HuH-7 (cell line): ENCODE measurements at regions not wholly inside any gene's neighbourhood (a gene's known extent, or its start where the extent isn't known, plus 50 kb on each side); places are given as distances from the start of the nearest gene placed in this dataset.
"Not testable (repeated sequence)": the region's sequence is repeated elsewhere in the genome, so short reads cannot be mapped to it uniquely, and the experiment has no call there.

Experiments used
- DNase-seq: peaks from one replicate; pipeline ENCODE4 v3.0.0; 2011; ENCODE audit warnings: low spot score

DNA sequence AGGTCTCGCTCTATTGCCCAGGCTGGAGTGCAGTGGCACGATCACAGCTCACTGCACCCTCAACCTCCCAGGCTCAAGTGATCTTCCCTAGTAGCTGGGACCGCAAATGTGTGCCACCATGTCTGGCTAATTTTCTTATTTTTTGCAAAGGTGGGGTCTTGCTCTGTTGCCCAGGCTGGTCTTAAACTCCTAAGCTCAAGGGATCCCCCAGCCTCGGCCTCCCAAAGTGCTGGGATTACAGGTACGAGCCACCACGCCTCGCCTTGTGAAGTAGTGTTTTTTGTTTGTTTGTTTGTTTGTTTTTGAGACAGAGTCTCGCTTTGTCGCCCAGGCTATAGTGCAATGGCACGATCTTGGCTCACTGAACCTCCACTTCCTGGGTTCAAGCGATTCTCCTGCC lies 125.5 kb downstream of the HAUS1 start:
- DNase-seq, result not testable (repeated sequence)

DNA sequence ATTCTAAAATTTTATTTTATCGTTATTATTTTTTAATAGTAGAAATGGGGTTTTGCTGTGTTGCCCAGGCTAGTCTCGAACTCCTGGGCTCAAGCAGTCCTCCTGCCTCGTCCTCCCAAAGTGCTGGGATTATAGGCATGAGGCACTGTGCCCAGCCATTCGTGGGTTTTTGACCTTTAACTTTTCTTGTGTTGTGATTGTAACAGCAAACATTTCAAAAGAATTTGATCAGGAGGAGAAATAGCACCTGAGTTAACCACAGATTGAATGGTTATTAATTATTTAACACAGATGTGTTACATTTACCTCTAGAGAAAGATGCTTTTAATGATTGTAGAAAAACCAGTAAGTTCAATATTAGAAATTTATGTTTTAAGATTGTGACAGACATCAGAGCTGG lies 132.0 kb downstream of the HAUS1 start:
- DNase-seq, result no peak

GRCh38 chr18:46237891-46238290 lies 133.7 kb downstream of the HAUS1 start:
- no peak for DNase-seq

- no peak for DNase-seq
Observed at GRCh38 chr18:46239549-46239948, 135.4 kb downstream of the HAUS1 start.

- DNase-seq, result no peak
Observed at GRCh38 chr18:46239998-46240397, 135.8 kb downstream of the HAUS1 start.

- not testable (repeated sequence) for DNase-seq
Observed at GRCh38 chr18:46241393-46241792, 137.2 kb downstream of the HAUS1 start.

GRCh38 chr18:46242183-46242582 lies 138.0 kb downstream of the HAUS1 start:
- no peak for DNase-seq

DNA sequence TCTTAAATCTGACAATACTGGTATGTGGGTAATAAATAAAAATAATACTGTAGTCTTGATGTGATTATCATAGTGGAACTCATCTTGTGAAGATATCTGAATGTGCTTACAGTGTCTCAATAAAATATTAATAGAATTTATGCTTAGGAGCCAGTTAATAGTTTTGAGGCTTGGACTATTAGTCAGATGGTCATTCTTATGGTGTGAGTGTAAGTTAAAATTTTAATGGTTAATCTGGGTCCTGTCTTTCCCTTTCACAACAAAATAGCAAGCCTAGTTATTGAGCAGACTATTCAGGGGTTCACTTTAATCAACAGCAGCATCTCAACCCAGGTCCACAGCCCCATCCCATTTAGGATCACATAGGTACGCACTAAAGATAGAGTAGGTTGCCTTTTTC lies 138.9 kb downstream of the HAUS1 start:
- no peak for DNase-seq

DNA sequence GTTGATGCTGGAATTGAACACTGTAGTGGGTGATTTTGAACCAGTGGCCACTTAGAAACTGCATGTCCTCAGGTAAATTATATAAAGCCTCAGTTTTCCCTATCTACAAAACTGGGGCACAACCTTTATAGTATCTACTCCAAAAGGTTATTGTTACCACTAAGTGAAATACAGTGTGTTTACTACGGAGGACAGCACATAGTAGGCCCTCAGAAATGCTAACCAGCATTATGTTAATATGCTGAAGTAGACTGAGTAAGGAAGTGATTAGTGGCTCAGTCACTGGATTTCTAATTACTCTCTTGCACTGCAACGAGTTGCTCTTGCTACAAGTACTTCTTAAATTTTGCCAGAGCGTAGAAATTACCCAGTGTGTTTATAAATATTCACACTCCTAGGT lies 139.5 kb downstream of the HAUS1 start:
- DNase-seq, result no peak

GRCh38 chr18:46246101-46246500 lies 141.9 kb downstream of the HAUS1 start:
- DNase-seq, result no peak

- DNase-seq, result no peak
Observed at GRCh38 chr18:46247942-46248341, 143.8 kb downstream of the HAUS1 start.

GRCh38 chr18:46250084-46250811 lies 146.1 kb downstream of the HAUS1 start:
- no peak for DNase-seq

GRCh38 chr18:46250812-46251173 lies 146.6 kb downstream of the HAUS1 start:
- no peak for DNase-seq

DNA sequence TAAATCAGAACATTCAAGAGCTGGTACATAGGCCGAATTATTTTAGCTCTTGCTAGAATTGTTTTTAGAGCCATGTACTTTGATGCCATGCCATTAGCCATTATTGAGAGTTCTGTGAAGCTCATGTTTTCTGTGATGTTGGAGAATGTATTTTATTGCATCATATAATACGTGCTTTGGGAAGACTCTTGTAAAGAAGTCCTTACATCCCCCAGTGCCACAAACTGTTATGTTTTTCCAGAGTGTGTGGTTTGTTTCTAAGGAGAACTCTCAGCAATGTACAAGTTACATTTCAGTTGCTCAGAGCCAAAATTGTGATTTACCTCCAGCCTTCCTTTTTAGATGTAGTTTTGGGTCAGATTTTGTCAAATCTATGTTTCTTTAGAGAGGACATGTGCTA lies 148.6 kb downstream of the HAUS1 start:
- no peak for DNase-seq

DNA sequence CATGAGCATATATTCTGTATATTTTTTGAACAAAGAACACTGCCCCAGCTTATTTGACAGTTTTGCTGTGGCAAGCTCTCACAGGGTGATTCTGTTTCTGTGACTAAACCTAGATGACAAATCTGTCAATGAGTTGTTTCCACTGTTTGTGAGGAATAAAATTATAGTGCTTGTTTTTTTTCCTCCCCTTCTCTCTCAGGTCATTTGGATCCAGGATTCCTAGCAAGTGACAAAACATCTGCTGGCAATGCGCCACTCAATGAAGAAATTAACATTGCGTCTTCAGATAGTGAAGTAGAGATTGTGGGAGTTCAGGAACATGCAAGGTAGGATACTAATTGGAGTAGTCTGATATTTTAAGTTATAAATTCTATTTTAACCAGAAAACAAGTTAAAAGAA lies 149.3 kb downstream of the HAUS1 start:
- DNase-seq, result no peak

DNA sequence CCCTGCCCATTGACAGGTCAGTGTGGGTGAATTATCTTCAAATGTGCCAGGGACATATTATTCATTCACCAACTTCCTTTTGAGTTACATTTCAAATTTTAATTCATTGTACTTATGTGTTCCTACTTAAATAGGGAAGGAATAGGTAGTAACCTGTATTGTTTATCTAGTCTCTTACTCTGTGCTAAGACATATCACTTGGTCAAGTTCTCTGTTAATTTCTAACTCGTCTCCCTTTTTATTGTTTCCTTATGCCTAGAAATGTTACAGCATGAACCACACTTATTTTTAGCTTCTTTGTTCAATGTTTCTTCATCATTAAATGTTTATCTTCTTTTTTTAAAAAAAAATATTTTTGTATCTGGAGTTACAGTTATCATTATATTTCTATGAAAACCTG lies 151.9 kb downstream of the HAUS1 start:
- DNase-seq, result no peak

DNA sequence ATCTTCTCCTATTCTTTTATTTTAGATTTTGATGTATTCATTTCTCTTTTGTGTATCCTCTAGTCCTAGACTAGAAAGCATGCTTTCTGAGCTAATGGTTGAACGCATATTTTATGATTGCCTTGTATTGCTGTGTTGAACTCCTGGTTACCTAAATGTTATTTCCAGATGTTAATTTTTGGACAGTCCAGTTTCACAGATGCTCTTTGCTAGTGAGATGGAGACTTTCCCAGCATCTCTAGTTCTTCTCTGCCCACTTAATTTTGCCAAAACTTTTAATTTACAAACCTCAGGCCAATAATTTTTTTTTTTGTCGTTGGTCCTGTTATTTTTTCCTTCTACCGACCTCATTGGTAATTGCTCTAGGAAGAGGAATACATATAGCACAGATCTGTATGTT lies 153.2 kb downstream of the HAUS1 start:
- DNase-seq, result no peak

DNA sequence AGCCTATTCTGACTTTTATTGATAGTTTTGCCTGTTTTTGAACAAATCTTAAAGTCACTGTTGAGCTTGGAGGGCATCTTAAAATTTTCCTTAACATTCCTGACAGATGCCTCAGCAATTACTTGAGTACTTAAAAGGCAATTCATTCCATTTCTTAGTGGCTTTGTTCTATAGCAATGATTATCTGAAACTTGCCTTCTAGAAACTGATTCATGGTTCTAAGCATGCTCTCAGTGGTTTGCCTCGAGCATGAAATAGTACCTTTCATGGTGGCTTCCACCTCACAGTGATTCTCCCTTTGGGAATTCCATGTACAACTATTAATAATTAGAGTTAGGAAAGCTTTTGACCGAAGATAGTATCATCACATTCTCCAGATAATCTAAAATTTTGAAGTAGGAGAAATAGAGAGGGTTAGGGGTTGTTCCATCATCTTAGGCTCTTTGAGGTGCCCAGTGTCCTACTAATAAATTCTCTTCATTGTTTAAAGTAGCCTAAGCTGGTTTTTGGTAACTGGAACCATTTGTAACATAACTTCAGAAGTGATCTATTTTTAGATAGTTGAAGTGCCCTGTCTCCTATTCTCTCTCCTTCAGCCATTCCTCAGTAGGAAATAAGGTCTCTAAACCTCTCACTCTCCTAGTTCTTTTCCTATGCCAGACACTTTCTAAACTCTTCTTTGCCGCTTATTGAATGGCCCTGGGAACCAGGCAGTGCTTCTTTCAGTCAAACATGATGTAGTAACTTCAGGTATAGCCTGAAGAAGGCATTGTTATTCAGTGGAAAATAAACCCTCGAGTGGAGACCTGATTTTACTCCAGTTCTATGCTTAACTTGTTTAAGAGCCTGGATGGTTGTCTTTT lies 156.1 kb downstream of the HAUS1 start:
- DNase-seq, result no peak

DNA sequence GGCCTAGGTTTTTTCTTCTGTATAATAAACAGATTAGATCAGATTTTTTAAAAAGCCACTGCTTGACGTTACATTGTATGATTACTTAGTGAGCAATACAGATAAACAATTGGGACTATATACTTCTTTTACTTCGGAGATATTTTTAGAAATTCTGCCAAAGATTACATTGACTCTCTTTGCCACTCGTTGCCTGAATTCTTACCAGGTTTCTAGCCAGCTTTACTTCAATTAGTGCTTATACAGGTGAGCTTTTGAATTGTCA lies 156.6 kb downstream of the HAUS1 start:
- no peak for DNase-seq

DNA sequence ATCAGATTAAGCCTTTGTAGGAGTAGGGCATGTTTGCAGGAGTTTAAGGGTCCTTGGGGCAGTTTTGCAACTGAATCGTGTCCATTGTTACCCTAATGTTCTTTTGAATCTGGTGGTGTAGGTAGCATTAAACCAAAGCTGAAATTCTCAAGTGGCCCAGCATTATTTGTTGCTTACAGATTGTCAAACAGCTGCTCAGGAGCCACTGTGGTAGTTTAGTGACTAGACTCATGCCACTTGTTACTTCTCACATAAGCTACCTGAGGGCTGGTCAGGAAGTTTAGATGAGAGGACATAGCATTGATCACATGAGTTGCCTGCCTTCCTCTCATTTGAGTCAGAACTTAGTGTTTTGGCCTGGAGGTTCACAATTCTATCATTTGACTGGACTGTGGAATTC lies 157.6 kb downstream of the HAUS1 start:
- DNase-seq, result no peak

DNA sequence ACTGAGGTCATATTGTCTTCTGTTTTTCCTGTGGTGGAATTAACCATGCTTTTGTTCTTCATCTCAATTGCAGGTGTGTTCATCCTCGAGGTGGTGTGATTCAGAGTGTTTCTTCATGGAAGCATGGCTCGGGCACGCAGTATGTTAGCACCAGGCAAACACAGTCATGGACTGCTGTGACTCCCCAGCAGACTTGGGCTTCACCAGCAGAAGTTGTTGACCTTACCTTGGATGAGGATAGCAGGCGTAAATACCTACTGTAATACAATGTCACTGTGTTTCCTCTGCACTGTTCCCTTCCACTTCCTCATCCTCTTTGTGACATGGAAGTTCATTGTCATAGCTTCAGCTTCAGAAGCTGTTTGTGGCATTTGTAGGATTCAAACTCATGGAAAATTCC lies 158.7 kb downstream of the HAUS1 start:
- no peak for DNase-seq

DNA sequence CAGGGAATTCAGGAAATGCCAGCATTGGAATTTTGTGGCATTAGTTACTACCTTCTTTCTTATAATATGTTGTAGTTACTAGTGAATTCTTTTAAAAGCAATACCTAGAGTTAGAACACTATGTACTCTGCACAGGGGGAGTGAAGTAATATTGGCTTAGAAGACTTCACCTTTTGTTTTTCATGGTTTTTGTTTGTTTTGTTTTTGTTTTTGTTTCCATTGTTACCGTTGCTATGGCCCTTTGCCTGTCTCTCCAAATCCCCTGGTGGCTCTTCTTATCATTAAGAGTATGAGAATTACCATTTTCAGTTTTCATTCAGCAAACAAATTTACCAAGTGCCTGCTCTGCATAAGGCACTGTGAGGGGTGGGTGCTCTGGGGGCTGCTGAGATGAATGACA lies 160.1 kb downstream of the HAUS1 start:
- DNase-seq, result no peak

DNA sequence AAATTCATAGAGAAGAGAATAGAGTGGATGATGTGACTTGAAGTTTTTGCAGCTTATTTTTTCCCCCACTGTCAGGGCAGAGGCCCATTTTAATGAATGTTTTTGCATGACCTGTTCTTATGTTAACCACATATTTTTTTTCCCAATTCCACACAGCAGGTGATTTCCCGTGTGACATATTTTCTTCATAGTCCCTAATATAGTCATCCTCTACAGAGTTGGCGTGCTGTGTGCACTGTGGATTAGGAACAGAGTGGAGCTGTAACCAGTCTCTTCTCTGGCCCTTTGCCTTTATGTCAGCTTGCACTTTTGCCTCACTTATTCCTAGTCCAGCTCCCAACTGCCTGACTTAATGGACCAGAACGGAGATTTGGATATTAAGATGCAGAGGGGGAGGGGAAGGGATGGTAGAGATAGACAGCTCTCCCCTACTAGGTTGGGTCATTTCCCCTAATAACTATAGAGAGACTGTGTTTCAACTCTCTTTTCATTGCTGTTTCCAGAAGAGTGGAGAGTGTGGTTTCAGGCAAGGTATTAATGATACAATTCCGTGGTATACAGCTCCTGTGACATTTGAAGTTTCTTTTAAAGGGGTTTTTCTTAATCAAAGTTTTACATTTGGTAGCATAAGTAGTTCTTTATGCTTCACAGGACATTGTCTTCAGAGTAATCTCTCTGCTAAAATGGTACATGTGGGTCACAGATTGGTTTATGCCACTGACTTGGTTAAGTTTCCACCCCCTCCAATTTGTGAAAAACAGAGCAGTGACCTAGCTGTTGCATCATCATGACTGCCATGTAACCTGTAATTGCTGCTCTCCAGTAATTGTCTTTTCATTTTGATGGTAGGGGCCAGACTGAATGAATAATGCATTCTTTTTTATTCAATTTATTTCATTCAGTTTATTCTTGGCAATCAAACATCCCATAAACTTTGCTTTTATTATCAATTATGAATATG lies 161.3 kb downstream of the HAUS1 start:
- no peak for DNase-seq
